DOHH2 (cell line): ENCODE measurements at regions not wholly inside any gene's neighbourhood (a gene's known extent, or its start where the extent isn't known, plus 50 kb on each side); places are given as distances from the start of the nearest gene placed in this dataset.
"Not testable (repeated sequence)": the region's sequence is repeated elsewhere in the genome, so short reads cannot be mapped to it uniquely, and the experiment has no call there.

Experiments used
- CTCF ChIP-seq: fragments of 200-600 bp; sonication (generic); IDR thresholded peaks from one replicate; pipeline ENCODE4 v1.5.1; 2014; ENCODE audit warnings: antibody characterized with exemption, mild to moderate bottlenecking, low read depth, low read length; ENCODE audit not compliant: poor library complexity, severe bottlenecking
- EZH2phosphoT487 ChIP-seq: fragments of 200-600 bp; sonication (generic); IDR thresholded peaks from 2 replicates; pipeline ENCODE4 v1.6.1; 2017; ENCODE audit warnings: borderline replicate concordance, mild to moderate bottlenecking, antibody characterized with exemption, low read length, moderate library complexity, mixed read lengths

- not testable (repeated sequence) for TF ChIP-seq CTCF, EZH2phosphoT487
Measured at GRCh38 chr9:41619254-41619653, 430.1 kb upstream of the ZNG1F start.
